ENCODE measurements at regions not wholly inside any gene's neighbourhood (a gene's known extent, or its start where the extent isn't known, plus 50 kb on each side); places are given as distances from the start of the nearest gene placed in this dataset.

- TF ChIP-seq, protein P1, sequence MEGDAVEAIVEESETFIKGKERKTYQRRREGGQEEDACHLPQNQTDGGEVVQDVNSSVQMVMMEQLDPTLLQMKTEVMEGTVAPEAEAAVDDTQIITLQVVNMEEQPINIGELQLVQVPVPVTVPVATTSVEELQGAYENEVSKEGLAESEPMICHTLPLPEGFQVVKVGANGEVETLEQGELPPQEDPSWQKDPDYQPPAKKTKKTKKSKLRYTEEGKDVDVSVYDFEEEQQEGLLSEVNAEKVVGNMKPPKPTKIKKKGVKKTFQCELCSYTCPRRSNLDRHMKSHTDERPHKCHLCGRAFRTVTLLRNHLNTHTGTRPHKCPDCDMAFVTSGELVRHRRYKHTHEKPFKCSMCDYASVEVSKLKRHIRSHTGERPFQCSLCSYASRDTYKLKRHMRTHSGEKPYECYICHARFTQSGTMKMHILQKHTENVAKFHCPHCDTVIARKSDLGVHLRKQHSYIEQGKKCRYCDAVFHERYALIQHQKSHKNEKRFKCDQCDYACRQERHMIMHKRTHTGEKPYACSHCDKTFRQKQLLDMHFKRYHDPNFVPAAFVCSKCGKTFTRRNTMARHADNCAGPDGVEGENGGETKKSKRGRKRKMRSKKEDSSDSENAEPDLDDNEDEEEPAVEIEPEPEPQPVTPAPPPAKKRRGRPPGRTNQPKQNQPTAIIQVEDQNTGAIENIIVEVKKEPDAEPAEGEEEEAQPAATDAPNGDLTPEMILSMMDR (conservative IDR thresholded peaks at IDR 0.05; ENCODE audit: control insufficient read depth, insufficient read depth, low read depth, low read length): no peak
- no peak for DNase-seq (ENCODE audit: low read depth)
- no peak overlapping the region for H3K4me3 ChIP-seq (ENCODE audit: control insufficient read depth, low read depth, low read length)
These were observed 296.4 kb upstream of the VCX start for GRCh38 chrX:7546551-7547080.

DNA sequence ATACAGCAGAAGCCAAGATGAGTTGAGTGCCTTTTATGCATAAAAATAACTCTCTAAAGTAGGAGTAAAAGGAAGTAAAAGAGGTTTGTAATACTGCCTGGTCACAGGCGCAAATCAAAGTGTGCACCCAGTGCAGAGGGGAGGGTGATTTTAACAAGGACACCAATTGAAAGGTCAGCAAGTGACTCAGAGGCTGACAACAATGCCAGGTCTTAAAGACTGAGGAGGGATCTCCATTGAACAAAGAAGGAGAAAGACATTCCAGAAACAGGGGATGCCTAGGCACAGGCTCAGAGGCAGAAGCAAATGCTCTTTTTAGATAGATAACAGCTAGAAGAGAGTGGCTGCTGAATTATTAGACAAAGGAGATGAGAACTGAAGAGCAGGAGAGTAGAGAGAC lies 297.4 kb upstream of the VCX start:
- H3K4me3 ChIP-seq (ENCODE audit: control insufficient read depth, low read depth, low read length): no peak overlapping the region
- TF ChIP-seq, protein P1 (conservative IDR thresholded peaks at IDR 0.05; ENCODE audit: control insufficient read depth, insufficient read depth, low read depth, low read length): no peak
- no peak for DNase-seq (ENCODE audit: low read depth)

DNA sequence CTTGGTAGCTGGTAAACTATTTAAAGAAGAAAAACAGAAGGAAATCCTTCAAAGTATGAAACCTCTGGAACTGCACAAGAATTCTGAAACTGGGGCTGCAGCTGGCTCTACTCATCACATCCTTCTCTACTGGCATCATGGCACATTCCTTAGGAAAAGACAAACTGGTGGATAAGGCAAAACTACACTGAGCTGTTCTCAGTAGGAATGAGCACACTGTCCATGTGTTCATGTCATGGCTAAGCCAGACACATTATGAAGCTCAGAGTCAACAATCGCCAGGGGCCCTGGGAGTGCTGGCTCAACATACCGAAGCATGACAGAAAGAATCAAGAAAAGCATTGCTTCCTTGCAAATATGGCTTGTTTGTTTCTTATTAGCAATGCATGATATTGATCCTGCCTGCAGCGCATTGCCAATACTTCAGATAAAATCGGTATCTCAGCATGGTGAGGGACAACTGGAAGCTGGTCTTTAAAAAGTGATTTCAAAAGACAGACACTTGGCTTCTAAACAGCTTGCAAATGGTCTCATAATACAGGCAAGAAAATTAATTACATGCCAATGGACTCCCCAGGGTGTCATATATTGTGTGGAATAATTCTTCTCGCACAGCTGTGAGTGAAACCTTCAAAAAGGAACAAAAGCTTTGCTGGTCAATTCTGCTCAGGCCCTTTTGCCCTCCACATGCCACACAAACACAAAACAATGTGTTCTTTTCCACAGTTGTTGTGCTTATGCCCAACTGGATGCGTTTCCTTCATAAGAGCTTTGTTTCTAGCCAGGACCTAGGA lies 300.2 kb upstream of the VCX start:
- TF ChIP-seq, protein P1 (conservative IDR thresholded peaks at IDR 0.05; ENCODE audit: control insufficient read depth, insufficient read depth, low read depth, low read length): no peak
- no peak for DNase-seq (ENCODE audit: low read depth)

DNA sequence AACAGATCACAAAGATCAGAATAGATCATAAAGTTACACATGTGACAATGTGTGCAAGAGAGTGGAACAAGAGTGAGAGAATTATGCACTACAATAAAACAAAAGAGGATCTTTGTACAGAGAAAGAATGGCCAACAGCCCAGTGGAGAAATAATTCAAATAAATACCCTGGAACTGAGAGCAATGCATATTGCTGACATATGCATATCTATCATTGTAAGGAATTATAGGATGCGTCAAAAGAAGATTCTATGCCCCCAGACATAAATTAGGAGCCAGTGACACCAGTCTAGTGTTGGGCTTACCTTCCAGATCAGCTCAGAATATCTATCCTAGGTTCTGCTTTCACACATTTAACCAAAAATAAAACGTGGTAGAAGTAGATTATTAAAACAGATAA lies 320.1 kb upstream of the VCX start:
- H3K4me3 ChIP-seq (ENCODE audit: control insufficient read depth, low read depth, low read length): no peak overlapping the region
- TF ChIP-seq, protein P1 (conservative IDR thresholded peaks at IDR 0.05; ENCODE audit: control insufficient read depth, insufficient read depth, low read depth, low read length): no peak
- DNase-seq (ENCODE audit: low read depth): no peak

More for the DNA sequence above, 300.2 kb upstream of the VCX start:
- no peak overlapping the region for H3K4me3 ChIP-seq (ENCODE audit: control insufficient read depth, low read depth, low read length)

DNA sequence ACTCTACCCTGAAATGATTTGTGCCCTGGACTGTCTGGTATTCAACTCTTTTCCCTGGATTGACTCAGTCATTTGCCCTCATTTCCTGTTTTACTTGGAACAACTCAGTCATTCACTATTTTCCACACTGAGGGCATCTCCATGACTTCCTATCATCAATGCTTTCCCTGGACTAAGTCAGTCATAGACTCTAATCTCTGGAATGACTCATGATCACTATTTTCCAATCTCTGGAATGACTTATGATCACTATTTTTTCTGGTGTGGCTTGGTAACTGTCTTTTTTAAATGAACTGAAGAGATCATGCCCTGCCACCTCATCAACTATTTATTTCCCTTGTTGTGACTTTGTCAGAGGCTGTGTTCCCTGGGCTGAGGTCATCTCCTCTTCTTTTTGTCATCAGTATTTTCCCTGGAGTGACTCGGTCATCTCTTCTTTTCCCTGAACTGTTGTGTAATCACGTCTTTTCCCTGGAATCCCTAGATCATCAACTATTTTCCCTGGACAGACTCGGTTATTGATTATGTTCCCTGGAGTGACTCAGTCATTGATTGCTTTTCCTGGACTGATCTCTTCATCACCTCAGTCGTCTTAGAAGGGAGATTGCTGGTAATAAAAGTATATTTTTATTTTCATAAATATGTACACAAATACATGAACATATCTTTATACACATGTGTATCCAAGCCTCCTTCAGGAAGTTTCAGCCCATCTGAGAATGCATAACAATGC lies 327.1 kb upstream of the VCX start:
- peak; percentile 67 for DNase-seq (ENCODE audit: low read depth)
- no peak overlapping the region for H3K4me3 ChIP-seq (ENCODE audit: control insufficient read depth, low read depth, low read length)
- TF ChIP-seq, protein P1 (conservative IDR thresholded peaks at IDR 0.05; ENCODE audit: control insufficient read depth, insufficient read depth, low read depth, low read length): no peak

DNA sequence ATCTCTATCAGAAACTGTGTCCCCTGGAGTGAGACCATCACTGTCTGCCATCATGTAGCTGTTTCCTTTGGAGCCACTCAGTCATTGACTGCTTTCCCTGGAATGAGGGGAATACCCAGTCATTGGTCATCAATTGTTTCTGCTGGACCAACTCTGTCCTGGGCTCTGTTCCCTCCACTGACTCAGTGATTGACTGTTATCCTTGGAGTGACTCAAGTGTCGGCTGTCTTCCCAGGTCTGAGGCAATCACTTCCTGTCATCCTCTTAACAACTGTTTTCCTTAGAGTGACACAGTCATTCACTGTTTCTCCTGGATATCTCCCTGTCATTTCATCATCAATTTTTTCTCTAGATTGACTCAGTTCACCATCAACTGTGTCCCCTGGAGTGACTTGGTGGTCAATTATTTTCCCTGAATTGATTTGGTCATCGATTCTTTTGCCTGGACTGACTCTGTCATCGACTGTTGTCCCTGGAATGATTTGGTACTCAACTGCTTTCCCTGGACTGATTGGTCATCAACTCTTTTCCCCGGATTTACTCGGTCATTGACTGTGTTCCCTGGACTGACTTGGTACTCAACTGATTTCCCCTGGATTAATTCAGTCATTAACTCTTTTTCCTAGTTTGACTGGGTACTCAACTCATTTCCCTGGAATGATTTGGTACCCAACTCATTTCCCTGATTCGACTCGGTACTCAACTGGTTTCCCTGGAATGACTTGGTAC lies 327.9 kb upstream of the VCX start:
- H3K4me3 ChIP-seq (ENCODE audit: control insufficient read depth, low read depth, low read length): no peak overlapping the region
- TF ChIP-seq, protein P1 (conservative IDR thresholded peaks at IDR 0.05; ENCODE audit: control insufficient read depth, insufficient read depth, low read depth, low read length): no peak
- peak; percentile 74 for DNase-seq (ENCODE audit: low read depth)
